NCI-H2171 treated with DMSO at 0.1 percent for 48 hours (cell line): ENCODE measurements at regions not wholly inside any gene's neighbourhood (a gene's known extent, or its start where the extent isn't known, plus 50 kb on each side); places are given as distances from the start of the nearest gene placed in this dataset.
"Not testable (repeated sequence)": the region's sequence is repeated elsewhere in the genome, so short reads cannot be mapped to it uniquely, and the experiment has no call there.

Source experiments
- DNase-seq: peaks from one replicate; lab custom pipeline; 2025; lab: John Stamatoyannopoulos, UW

DNA sequence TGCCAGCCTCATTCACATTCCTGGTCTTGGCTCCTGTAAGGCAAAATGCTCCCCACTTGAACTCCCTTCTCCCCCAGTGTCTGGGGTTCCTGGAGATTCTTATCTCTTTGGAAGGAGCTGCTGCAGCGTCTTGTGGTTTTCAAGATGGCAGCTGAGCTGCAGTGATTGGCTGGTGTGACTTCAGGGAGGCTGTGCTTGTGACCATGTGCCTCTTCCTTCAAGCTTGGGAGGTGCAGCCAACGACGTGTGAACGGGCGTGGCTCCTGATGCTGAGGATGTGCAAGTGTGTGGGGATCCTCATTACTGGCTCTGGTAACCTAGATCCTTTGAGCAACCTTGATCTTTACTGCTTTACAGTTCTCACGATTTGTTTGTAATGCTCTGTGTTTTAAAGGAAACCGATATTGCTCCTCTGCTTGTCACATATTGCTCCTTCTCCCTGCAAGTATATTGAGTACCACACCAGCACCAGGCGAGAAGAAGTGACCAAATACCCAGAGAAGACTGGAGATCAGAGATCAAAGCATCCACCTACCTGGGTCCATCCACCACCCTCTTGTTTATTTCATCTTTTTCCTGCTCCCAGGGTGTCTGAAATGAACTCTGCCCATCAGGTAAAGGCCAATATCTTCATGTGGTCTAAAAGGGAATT is 208.5 kb downstream of the FGF9 start:
- no peak for DNase-seq

DNA sequence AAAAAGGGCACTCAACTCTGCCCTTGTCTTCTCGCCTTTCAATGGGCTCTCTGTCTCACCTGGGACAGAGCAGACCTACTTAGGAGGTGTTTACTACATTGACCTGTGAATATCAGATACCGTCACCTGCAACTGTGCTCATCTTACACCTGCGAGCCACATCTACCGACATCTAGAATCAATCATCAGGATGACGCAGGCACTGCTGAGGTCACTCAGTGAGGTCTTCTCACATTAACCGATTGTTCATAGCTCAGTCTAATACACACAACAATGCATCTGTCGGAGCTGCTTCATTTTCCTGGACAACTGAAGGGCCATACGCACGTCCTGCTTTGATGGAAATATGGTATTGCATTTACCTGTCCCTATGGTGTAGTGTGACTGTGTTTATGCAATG is 211.9 kb downstream of the FGF9 start:
- DNase-seq: no peak

DNA sequence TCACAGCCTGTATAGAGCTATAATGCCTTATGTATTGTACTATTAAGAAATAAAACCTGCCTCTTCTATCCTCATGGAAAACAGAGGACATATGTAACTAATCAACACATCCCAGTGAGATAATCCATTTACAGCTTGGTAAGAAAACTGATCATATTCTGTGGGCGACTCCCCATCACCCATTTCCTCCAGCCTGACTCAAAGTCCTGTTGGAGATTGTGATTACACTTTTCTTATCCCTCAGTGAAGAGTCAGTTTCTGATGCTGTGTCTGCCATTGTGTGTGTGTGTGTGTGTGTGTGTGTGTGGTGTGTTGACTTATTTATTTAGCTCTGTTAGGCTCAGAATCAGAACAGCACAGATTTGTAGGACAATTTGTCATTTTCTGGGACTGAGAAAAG is 212.8 kb downstream of the FGF9 start:
- no peak for DNase-seq

DNA sequence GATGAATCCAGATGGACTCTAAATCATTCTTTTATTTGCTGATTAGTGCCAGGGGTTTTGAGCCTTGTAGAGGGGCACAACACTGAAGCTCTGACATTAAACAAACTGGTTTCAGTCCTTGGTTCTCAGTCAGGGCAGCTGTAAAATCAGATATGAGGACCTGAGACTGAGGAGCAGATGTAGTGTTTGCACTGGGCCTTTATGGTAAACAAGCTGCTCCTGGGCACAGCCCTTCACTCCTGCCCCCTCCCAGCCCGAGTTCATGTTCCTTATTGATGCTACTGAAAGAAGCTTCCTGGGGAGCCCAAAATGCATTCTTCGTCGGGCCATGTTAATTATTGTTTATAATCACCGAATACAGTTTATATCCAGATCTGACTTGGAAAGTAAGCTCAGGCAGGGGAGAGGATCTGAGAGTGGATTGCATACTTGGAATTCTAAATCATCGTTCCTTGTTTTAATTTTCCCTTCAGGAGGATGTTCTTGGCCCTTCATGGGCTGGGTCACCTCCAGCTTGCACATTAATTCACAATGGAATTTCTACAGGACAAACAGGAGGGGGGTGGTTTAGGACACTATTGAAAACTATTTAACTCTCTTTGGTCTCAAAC is 213.5 kb downstream of the FGF9 start:
- DNase-seq: no peak

DNA sequence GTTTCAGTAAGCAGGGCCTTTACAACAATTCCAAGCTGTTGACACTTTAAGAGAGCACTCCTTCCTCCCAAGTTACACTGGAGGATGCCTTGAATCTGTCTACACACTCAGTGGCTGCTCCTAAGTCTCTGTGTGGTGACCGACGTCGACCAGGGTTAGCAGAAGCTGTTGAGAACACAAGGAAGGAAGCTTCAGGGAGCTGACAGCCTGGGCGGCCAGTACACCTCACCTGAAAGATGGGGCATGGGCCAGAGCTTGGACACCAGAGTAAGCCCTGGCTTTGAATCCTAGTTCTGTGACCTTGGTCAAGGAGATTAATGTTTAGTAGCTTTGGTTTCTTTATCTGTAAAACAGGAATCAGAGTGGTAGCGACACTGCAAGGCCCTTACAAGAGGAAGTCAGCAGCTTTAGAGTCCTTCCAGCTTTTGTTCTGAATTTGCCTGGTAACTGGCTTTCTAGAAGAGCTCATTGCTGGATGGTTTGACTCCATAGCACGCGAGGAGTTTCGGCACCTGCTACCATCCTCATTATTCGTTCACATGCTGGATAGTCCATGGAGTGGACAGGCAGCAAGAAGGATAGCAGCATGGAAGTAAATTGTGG is 214.2 kb downstream of the FGF9 start:
- DNase-seq: no peak

DNA sequence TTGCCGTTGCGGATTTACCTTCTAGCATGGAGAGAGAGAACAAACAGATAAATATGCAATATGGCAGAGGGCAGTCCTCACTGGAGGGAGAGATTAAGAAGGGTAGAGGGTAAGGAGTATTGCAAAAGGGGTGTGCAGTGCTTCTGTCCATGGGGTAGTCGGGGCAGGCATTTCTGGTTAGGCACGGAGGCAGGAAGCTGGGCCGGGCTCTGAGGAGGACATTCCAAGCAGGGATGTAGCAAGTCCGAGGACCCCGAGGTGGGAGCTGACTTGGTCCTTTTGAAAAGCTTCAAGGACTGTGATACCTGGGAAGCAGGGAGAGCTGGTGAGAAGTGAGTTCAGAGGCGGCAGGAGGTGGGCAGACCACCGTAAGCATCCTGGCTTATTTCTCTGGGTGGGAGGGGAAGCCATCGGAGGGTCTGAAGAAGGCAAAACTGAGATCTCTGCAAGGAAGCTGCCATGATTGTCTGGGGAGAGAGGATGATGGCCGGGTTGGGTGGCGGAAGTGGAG is 214.9 kb downstream of the FGF9 start:
- DNase-seq: no peak

DNA sequence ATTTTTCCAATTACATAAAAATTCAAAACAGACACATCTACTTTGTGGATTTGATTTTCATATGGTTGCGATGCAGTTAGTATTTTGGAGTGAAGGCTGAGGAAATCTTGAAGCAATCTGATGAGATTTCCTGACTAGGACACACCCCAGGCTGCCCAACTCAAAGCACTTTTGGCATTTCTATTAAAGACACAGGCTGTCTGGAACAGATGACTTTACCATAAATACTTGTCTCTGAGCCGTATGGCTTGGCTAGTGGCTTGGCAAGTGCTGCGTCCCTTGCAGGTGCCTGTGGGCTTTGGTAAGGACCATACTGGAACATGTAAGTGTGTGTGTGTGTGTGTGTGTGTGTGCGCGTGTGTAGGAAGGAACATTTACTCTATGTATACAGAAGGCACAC is 218.8 kb downstream of the FGF9 start:
- DNase-seq: no peak

DNA sequence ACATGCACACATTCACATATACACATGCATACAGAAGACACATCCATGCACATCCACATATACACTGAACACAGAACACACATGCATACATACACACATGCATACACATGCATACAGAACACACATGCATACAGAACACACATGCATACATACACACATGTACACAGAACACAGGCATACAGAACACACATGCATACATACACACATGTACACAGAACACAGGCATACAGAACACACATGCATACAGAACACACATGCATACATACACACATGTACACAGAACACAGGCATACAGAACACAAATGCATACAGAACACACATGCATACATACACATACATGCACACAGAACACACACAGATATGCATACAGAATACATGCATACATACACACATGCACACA is 219.3 kb downstream of the FGF9 start:
- DNase-seq: not testable (repeated sequence)

DNA sequence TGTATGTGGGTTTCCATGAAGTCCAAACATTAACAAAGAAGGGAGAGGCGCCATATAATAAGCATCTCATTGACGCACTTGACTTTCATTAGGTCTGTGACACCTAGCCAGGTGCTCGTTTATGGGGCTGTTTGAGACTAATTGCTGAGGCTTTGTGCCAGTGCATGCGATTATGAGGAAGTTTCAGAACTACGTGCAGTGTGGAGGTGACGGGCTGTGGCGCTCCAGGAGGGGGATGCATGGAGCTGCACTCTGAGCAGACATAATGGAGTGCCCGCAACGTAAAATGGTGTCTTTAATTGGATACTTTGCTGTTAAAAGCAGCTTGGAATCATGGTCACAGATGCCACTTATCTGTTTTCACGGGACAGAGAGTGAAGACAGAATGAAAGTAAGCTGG is 223.2 kb downstream of the FGF9 start:
- DNase-seq: no peak

DNA sequence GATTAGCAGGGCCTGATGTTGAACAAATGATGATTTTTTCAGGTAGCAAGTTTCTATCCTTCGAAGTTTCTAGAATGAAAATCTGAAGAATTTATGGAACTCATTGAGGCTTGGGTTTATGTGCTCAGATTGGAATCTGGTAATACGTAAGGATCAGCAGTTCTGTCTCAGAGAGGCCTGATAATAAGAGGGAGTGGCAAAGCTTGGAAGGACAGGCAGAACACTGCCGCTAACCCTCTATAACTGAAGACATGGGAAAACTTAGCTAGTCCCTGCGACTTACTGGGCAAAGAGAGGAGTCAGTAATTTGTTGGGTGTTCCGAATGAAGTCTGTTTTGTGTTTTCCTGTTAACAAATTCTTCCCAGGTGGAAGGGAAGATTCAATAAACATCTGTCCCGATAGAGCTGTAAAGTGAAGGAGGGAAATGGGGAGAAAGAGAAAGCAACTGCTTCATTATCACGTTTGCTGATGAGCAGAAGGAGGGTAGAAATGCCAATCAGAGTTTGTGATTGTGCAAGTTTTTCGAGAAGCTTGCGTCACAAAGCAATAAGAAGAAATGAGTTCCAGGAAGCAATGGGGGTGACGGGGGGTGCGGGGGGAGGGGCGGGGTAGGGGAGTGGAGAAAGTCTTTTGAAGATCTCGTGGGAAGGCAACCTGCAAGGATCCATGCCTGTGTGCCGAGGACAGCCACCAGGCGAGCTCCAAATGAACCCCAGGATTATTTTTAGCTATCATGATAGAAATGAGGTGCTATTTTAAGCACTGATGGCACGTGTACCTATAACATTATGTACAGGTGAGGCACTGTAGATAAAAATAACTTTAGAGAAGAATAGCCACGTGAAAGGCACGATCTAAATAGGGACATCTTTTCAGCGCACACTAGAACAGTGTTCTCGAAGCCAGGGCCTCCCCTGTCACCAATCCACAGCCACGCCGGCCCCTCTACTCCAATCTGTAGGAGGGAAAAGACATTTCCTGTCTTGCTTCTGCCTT is 224.1 kb downstream of the FGF9 start:
- DNase-seq: no peak

DNA sequence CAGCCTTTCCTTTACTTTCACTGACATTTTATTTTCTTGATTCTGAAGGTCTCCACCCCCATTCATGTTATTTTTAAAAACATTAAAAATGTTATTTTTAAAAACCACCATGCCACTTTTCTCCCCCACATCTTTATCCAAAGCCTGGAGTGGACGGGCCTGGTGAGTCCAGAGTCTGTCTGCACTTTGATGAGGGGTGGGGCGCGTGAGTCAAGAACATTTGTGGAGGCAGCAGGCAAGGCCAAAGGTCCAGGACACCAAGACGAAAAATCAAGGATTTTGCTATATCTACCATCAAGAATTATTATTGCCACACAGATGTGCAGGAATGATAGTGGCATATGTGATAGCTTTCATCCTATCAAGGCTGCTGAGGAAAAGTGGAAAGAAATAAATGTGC is 224.9 kb downstream of the FGF9 start:
- DNase-seq: no peak

DNA sequence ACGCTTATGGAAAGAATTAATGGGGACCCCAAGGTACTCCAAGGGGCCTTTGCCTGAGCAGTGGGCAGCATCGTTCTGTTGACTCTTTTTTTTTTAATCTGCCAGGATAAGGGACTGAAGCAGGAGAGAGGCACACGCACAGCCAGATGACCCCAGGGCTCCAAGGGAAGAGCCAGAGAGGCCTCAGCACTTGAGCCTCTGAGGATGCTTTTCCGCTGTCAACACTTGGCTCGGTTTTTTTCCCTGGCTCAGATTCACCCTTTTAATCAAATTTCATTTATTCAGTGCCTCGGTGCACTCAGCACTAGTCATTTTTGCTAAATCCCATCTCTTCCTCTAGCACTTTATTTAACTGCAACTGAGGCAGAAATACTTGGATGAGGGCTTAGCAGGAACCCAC is 226.3 kb downstream of the FGF9 start:
- DNase-seq: no peak

DNA sequence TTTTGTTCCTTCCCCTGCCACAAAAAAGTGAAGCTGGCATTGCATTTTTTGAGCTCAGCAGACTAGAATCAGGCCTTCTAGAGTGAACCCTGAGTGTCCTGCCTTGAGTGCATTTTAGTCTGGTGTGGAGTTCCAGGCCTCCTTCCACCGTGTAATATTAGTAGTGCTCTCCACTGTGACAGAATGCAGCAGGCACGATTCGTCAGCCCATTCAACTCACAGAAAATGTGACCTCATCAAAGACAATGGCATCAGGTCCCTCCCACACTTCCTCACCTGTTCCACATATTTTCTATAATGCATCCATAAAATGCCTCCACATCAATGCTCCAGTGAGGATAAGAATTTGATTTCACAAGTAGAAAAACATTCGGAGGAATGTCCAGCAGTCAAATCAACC is 227.6 kb downstream of the FGF9 start:
- DNase-seq: no peak

DNA sequence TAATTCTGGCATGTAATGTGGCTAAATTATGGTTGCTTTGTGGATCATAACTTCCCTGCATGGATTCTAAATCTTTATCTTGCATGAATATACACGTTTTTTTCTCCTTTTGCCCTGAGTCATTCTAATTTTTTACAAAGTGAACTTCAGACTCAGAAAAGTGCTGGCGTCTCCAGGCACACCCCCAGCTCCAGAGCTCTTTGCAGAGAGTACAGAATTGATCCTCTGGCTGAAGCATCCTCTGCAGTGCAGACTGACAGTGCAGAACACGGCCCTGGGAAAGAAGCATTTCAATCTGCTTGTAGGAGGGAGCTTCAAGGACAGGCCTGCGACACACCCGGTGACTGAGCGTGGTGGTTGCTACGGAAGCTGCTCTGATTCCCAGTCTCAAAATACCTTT is 228.1 kb downstream of the FGF9 start:
- no peak for DNase-seq

DNA sequence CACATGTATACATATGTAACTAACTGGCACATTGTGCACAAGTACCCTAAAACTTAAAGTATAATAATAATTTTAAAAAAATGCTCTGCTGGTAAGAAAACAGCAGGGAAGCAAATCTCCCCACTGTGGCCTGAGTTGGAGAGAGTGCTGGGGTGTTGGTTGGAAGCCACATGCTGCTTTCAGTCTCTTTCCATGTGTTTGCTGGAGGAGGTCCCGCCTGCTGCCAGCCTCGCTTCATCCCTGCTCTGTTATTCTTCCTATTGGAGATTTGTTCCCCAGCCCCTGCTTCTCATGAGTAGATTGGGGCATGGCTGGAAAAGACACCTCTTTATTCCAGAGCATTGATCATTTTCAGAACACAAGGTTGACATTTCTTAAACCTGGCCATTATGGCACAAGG is 230.5 kb downstream of the FGF9 start:
- DNase-seq: no peak

DNA sequence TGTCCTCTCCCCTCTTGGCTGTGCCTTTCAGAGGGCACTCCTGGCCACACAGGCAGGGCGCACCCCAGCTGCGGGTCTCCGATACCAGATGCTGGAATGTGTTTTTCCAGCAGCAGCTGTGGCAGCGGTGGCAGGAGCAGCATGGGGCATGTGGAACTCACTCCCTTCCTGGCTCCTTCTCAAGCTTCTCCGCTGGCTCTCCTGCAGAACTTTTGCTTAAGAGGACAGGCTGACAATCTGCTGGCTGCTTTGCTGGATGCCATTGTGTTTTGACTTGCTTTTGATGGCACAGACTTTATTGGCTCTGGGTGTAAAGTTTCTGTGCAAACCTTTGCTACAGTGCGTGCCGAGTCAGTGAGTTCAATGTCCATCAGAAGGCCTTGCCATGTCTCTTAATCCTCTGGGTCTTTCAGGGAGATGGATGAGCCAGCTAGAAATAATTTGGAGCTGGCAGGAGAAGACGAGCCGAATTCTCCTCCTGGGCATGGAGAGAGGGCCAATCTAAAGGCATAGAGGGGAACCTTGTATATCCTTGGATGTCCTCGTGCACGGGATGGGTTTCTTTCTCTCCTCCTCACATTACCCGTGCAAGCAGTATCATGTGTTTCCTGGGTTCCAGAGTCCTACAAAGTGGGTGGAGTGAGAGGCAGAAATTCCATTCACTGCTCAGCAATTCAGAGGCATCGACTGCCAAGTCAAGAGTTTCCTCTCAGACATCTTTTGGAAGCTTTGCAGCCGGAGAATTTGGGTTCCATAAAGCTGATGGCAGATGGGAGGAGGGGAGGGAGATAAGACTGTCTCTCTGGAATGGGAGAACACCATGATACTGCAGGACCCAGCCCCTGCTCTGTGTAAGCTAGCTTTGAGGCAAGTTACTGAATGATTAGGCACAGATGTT is 231.2 kb downstream of the FGF9 start:
- no peak for DNase-seq

DNA sequence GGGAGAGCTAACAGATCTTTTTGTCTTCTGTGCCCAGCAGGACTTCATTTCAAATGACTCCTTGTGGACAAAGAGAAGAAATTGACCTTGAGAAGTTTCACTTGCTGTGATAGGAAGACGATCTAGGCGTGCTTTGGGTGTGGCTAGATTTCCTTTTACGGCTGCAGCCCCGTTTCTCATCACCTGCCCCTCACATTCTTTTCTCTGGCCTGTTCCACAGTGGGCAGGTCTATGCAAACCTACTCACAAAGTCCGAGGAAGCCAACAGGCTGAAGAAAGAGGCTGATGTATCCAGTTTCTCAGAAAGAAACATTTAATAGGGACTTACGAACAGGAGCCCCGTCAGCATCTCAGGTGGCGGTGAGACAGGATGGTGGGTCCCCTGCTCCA is 231.8 kb downstream of the FGF9 start:
- DNase-seq: no peak

DNA sequence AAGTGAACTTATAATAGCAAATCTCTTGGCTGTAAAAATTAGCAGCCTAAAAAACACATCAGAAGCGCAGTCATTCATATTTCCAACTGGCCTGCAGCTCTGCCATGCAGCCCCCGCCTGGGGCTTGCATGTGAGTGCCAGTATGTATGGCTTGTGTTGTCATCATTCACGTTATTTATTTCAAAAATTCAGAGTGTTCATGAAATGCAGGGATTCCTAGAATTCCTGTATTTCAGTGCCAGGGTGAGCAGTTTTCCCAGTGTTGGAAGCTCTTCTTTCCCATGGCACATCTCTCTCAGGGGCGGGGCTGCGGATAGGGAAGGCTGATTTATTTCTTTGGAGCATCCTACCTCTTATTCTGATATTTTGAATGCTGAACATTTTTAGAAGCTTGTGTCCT is 234.6 kb downstream of the FGF9 start:
- no peak for DNase-seq

DNA sequence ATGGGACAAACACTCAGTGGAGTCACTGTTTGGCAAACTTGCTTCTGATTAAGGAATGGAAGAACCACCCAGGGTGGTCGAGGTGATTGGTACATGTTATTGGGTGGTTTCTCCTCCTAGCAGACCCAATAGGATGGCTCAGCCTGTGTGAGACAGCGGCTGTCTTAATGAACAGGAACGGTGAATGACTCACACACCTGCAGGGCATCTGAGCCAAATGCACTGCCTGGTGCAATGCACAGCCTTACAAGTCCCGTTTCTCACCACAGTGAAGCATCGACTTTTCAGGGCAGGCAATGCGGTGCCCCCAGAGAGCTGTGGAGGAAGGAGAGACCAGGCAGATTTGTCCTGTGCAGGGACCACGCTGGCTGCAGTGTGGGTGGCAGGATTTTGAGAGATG is 238.5 kb downstream of the FGF9 start:
- DNase-seq: no peak

DNA sequence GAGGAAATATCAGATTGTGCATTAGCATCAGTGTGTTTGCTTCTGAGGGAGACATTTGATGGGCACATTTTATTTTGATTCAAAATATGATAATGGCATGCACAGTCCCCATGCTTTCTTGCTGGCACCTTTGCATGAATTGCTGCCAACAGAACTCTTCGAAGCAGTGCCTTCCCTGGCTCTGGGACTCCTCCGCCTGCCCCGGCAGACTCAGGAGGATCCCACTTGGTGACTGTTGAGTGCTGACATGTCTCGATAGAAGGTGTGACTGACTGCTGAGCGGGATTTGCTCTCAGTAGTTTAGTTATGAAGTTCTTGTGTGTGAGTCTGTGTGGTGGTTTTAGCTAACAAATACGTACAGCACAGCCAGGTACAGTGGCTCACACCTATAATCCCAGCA is 239.7 kb downstream of the FGF9 start:
- no peak for DNase-seq

DNA sequence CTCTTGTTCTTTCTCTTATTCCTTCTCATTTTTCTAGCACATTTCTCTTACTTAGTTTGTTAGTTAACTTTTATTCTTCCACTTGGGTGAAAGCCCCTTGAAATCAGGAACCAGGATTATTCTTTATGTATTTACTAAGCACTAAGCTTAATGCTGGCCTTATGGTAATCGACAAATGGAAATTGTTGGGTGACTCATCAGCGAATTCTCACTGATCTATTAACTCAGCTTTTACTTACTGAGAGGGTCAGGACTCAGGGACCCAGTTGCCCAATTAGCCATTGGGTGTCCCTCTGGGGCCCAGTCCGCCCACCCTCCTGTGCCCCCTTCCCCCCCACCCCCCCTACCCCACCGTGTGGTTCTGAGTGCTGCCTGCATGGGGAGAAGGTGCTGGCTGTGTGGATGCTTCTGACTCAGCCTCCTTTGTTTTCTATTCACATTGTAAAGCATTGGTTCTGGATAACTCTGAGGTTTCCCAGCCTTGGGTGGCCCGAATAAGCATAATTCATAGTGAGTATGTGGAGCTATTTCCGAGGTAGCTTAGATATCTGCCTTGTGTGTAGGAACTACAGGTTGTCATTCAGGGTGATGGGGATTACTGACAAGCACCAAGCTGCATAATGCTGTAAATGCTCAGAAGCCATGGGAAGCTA is 240.9 kb downstream of the FGF9 start:
- DNase-seq: no peak
